ENCODE measurements at regions not wholly inside any gene's neighbourhood (a gene's known extent, or its start where the extent isn't known, plus 50 kb on each side); places are given as distances from the start of the nearest gene placed in this dataset.

DNA sequence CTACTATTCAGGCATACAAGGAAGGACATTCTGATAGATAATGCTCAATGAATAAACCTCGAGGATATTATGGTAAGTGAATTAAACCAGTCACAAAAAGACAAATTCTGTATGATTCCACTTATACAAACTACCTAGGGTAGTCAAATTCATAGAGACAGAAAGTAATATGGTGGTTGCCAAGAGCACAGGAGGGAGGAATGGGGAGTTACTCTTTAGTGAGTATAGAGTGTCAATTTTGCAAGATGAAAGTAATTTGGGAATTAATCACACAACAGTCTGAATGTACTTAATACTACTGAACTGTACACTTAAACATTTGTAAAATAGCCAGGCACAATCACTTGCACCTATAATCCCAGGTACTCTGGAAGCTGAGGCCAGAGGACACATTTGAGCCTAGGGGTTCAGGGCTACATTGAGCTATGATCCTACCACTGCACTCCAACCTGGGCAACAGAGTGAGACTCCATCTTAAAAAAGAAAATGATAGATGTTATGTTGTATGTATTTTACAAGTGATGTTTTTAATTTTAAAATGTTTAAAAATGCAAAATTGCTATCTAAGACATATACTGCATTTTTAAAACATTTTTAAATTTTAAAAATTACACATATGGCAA lies 91.0 kb downstream of the NPAP1 start:
- no peak for TF ChIP-seq CTCF (conservative IDR thresholded peaks at IDR 0.05)
- H3K9me3 ChIP-seq (ENCODE audit: control insufficient read depth, low read depth, low read length) = peaks cover 14% of the 10 kb centered on the region
- no peak overlapping the region for H3K9ac ChIP-seq (ENCODE audit: extremely low read depth, insufficient read length, low read length)
- Mint-ChIP-seq H3K4me1 (peaks cover 27 to 42% of the 10 kb centered on the region in 2 experiments), H3K27me3 (ENCODE audit: low read depth) (no peaks in the 10 kb centered on the region; the same call in 1 of the 2 replicates), H3K27ac (no peak overlapping the region), H3K36me3 (ENCODE audit: insufficient read depth in 1 of 3, low read depth in 3 of 3) (no peaks in the 10 kb centered on the region), H3K9me3 (peaks cover 35 to 57% of the 10 kb centered on the region in 2 experiments), H3K4me3 (no peak overlapping the region)
- no peaks in the 10 kb centered on the region; the same call in 1 of the 2 replicates for H3K4me1 ChIP-seq (ENCODE audit: insufficient read depth, low read length)
- H3K56ac ChIP-seq (ENCODE audit: insufficient read length, low read depth, low read length) = no peak overlapping the region
- no peak overlapping the region for H3K27ac ChIP-seq (ENCODE audit: insufficient read length, low read depth, low read length)
- H3K4me2 ChIP-seq (ENCODE audit: insufficient read depth, insufficient read length, low read length) = no peak overlapping the region
- no peak overlapping the region for H2AFZ ChIP-seq (ENCODE audit: low read length)
- no peak overlapping the region for H3K14ac ChIP-seq (ENCODE audit: insufficient read depth, low read length)
- WGBS (ENCODE audit: extremely low coverage, insufficient read length, low lambda C conversion rate) = no CpG with 5 or more reads among the region's 1 CpG
- H3K23ac ChIP-seq (ENCODE audit: insufficient read length, low read depth, low read length) = no peak overlapping the region
- H3K79me2 ChIP-seq (ENCODE audit: insufficient read depth, low read length) = no peaks in the 10 kb centered on the region
- no peak overlapping the region for H4K8ac ChIP-seq (replicated peaks; ENCODE audit: insufficient read length, low read depth, low read length)
- no peaks in the 10 kb centered on the region for H3K27me3 ChIP-seq (ENCODE audit: insufficient read depth, low read length)
- H4K20me1 ChIP-seq (ENCODE audit: control insufficient read depth, insufficient read depth, insufficient read length) = no peaks in the 10 kb centered on the region
- no peak overlapping the region for H2BK15ac ChIP-seq (ENCODE audit: low read depth, low read length)
- no peak for DNase-seq
- no peak overlapping the region for H3K18ac ChIP-seq (ENCODE audit: insufficient read length, low read depth, low read length)
- H3T11ph ChIP-seq (ENCODE audit: low read length) = no peak overlapping the region
- no peaks in the 10 kb centered on the region for H3K79me1 ChIP-seq (ENCODE audit: insufficient read depth, low read depth, low read length, poor library complexity, severe bottlenecking)
- H4K91ac ChIP-seq (ENCODE audit: insufficient read length, low read depth, low read length) = no peak overlapping the region
- no peak overlapping the region for H4K5ac ChIP-seq (ENCODE audit: insufficient read length, low read depth, low read length)
- no peak overlapping the region for H2BK20ac ChIP-seq (ENCODE audit: low read depth, low read length, poor library complexity, severe bottlenecking)
- no peak overlapping the region for H2BK120ac ChIP-seq (ENCODE audit: low read depth, low read length, poor library complexity, severe bottlenecking)
- no peak overlapping the region for H3K4ac ChIP-seq (ENCODE audit: low read depth, low read length)
- no peak overlapping the region for H2BK12ac ChIP-seq (ENCODE audit: insufficient read length, low read depth, low read length)
- no peaks in the 10 kb centered on the region for H3K23me2 ChIP-seq (ENCODE audit: insufficient read length, low read depth, low read length, poor library complexity, severe bottlenecking)
- no peak overlapping the region for H2BK5ac ChIP-seq (ENCODE audit: insufficient read length, low read length)
- H2AK5ac ChIP-seq (ENCODE audit: insufficient read length, low read length) = no peak overlapping the region

Measured in H9 (cell line).